Fibroblast of the aortic adventitia (primary cell): ENCODE measurements at regions not wholly inside any gene's neighbourhood (a gene's known extent, or its start where the extent isn't known, plus 50 kb on each side); places are given as distances from the start of the nearest gene placed in this dataset.
"Not testable (repeated sequence)": the region's sequence is repeated elsewhere in the genome, so short reads cannot be mapped to it uniquely, and the experiment has no call there.

Experiments used
- DNase-seq: peaks from one replicate; pipeline ENCODE4 v3.0.0-alpha.2; 2010; ENCODE audit warnings: low read depth
- H3K4me3 ChIP-seq: 2 replicates; pipeline ENCODE4 v1.5.1; 2011; ENCODE audit warnings: low read depth, mild to moderate bottlenecking, control low read depth, low read length, moderate library complexity
- TF ChIP-seq, protein P1 (sequence below): IDR thresholded peaks from 2 replicates; pipeline ENCODE4 v1.5.1; 2011; ENCODE audit warnings: mild to moderate bottlenecking, low read length, control low read depth, inconsistent platforms; ENCODE audit not compliant: insufficient read depth

- no peak for DNase-seq
- no peak overlapping the region for H3K4me3 ChIP-seq
- TF ChIP-seq, protein P1, sequence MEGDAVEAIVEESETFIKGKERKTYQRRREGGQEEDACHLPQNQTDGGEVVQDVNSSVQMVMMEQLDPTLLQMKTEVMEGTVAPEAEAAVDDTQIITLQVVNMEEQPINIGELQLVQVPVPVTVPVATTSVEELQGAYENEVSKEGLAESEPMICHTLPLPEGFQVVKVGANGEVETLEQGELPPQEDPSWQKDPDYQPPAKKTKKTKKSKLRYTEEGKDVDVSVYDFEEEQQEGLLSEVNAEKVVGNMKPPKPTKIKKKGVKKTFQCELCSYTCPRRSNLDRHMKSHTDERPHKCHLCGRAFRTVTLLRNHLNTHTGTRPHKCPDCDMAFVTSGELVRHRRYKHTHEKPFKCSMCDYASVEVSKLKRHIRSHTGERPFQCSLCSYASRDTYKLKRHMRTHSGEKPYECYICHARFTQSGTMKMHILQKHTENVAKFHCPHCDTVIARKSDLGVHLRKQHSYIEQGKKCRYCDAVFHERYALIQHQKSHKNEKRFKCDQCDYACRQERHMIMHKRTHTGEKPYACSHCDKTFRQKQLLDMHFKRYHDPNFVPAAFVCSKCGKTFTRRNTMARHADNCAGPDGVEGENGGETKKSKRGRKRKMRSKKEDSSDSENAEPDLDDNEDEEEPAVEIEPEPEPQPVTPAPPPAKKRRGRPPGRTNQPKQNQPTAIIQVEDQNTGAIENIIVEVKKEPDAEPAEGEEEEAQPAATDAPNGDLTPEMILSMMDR, result no peak
These were observed 335.9 kb upstream of the TNRC6C start for GRCh38 chr17:77622647-77623046.

DNA sequence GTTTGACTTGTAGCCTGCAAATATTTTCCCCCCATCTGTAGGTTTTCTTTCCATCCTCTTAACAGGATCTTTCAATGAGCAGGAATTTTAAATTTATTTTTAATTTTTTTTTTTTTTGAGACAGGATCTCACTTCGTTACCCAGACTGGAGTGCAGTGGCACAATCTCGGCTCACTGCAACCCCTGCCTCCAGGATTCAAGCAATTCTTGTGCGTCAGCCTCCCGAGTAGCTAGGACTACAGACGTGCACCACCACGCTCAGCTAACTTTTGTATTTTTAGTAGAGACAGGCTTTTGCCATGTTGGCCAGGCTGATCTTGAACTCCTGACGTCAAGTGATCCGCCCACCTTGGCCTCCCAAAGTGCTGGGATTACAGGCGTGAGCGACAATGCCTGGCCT, 335.2 kb upstream of the TNRC6C start:
- not testable (repeated sequence) for H3K4me3 ChIP-seq, DNase-seq

- no peak for DNase-seq
- no peak overlapping the region for H3K4me3 ChIP-seq
- TF ChIP-seq, protein P1, result no peak
These were observed 330.5 kb upstream of the TNRC6C start for GRCh38 chr17:77628035-77628434.

- not testable (repeated sequence) for DNase-seq, H3K4me3 ChIP-seq
These were observed 329.2 kb upstream of the TNRC6C start for GRCh38 chr17:77629284-77629683.

- TF ChIP-seq, protein P1, result no peak
- DNase-seq, result no peak
These were observed 327.2 kb upstream of the TNRC6C start for GRCh38 chr17:77631307-77631706.

DNA sequence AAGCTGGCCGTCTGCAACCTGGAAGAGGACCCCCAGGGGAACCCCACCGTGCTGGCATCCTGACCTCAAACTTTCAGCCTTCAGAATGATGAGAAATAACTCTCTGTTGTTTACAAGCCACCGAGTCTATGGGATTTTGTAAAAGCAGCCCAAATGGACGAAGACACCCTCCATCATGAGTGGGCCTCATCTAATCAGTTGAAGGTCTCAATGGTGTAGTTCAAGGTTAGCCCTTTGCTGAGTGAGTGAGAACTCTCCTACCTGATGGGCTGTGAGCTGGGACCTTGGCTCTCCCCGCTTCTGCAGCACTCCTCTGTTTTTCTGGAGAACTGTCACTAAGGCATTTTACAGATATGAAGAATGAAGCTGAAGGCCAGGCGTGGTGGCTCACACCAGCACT, 325.9 kb upstream of the TNRC6C start:
- no peak for DNase-seq
- TF ChIP-seq, protein P1, result no peak
- no peak overlapping the region for H3K4me3 ChIP-seq

More at GRCh38 chr17:77631307-77631706, 327.2 kb upstream of the TNRC6C start:
- H3K4me3 ChIP-seq, result no peak overlapping the region

DNA sequence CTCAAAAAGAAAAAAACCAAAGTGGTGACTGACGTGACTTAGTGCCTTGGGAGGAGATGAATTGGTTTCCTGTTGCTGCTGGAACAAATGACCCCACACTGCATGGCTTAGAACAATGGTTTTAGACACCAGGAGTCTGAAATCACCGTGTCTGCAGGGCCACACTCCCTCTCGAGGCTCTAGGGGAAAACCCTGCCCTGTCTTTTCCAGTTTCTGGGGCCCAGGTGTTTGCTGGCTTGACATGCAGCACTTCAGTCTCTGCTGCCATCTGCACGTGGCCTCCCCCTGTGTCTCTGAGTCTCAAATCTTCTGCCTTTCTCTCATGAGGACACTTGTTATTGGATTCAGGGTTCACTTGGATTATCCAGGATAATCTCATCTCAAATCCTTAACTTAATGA, 323.8 kb upstream of the TNRC6C start:
- TF ChIP-seq, protein P1, result no peak
- no peak for DNase-seq
- no peak overlapping the region for H3K4me3 ChIP-seq

- TF ChIP-seq, protein P1, result no peak
- no peak for DNase-seq
- no peak overlapping the region for H3K4me3 ChIP-seq
These were observed 323.3 kb upstream of the TNRC6C start for GRCh38 chr17:77635176-77635575.

- DNase-seq, result not testable (repeated sequence)
These were observed 322.7 kb upstream of the TNRC6C start for GRCh38 chr17:77635785-77636184.

More at GRCh38 chr17:77635785-77636184, 322.7 kb upstream of the TNRC6C start:
- not testable (repeated sequence) for H3K4me3 ChIP-seq
